Spinal cord (tissue), 9 donors: ENCODE measurements at regions not wholly inside any gene's neighbourhood (a gene's known extent, or its start where the extent isn't known, plus 50 kb on each side); places are given as distances from the start of the nearest gene placed in this dataset.
"Not testable (repeated sequence)": the region's sequence is repeated elsewhere in the genome, so short reads cannot be mapped to it uniquely, and the experiment has no call there.

Experiments
- DNase-seq, 6 donors: peaks; one replicate each; pipeline versions ENCODE4 v3.0.0 to v3.0.0-alpha.2; 2013 to 2015; ENCODE audit warnings: low spot score in 6 of 6, low read depth in 4 of 6
- H3K27ac ChIP-seq: one replicate; pipeline ENCODE4 v1.5.1; 2013; ENCODE audit warnings: low read depth, low read length, control low read depth
- H3K27me3 ChIP-seq: one replicate; pipeline ENCODE4 v1.6.1; 2013; ENCODE audit warnings: low read length; ENCODE audit not compliant: control insufficient read depth, insufficient read depth
- H3K36me3 ChIP-seq: one replicate; pipeline ENCODE4 v1.6.1; 2013; ENCODE audit warnings: low read length; ENCODE audit not compliant: control insufficient read depth, insufficient read depth
- H3K4me1 ChIP-seq: one replicate; pipeline ENCODE4 v1.6.1; 2013; ENCODE audit warnings: low read length; ENCODE audit not compliant: control insufficient read depth, insufficient read depth
- H3K4me3 ChIP-seq: one replicate; pipeline ENCODE4 v1.5.1; 2013; ENCODE audit warnings: low read depth, low read length, control low read depth
- H3K9me3 ChIP-seq: one replicate; pipeline ENCODE4 v1.6.1; 2013; ENCODE audit warnings: low read length; ENCODE audit not compliant: control insufficient read depth, insufficient read depth
- WGBS: methylation state at CpG from one replicate; pipeline ENCODE4 v1.1.5; 2013; ENCODE audit warnings: missing lambda C conversion rate; ENCODE audit not compliant: insufficient coverage; 5-methylcytosine and 5-hydroxymethylcytosine counted together
- donor health status: healthy.

- DNase-seq = peak; percentile 26 to 87 (median 46)
- Histone ChIP-seq H3K4me1 (no peaks in the 10 kb centered on the region), H3K27me3 (no peaks in the 10 kb centered on the region), H3K9me3 (no peaks in the 10 kb centered on the region), H3K36me3 (no peaks in the 10 kb centered on the region), H3K27ac (no peak overlapping the region), H3K4me3 (no peak overlapping the region)
These were observed 134.8 kb upstream of the KIF5B start for GRCh38 chr10:32190890-32191491.

GRCh38 chr10:32189400-32190084, 133.3 kb upstream of the KIF5B start:
- peak in 2 of 6 donors; percentile 17 to 24 for DNase-seq
- no peaks in the 10 kb centered on the region for H3K9me3 ChIP-seq
- H3K36me3 ChIP-seq = no peaks in the 10 kb centered on the region
- H3K27me3 ChIP-seq = no peaks in the 10 kb centered on the region
- 100% methylated on average over 1 of the region's 5 CpGs for WGBS
- H3K27ac ChIP-seq = no peak overlapping the region
- H3K4me1 ChIP-seq = no peaks in the 10 kb centered on the region
- H3K4me3 ChIP-seq = no peak overlapping the region

- H3K9me3 ChIP-seq, H3K36me3 ChIP-seq, H3K4me3 ChIP-seq, DNase-seq, H3K27ac ChIP-seq, H3K4me1 ChIP-seq, H3K27me3 ChIP-seq: not testable (repeated sequence)
- WGBS = over 99% methylated on average over 15 of the region's 15 CpGs
These were observed 132.4 kb upstream of the KIF5B start for GRCh38 chr10:32188601-32189000.

GRCh38 chr10:32187686-32188085, 131.5 kb upstream of the KIF5B start:
- DNase-seq = no peak
- Histone ChIP-seq H3K27me3 (no peaks in the 10 kb centered on the region), H3K4me1 (no peaks in the 10 kb centered on the region), H3K4me3 (no peak overlapping the region), H3K27ac (no peak overlapping the region), H3K36me3 (no peaks in the 10 kb centered on the region), H3K9me3 (no peaks in the 10 kb centered on the region)
- WGBS = 100% methylated on average over 2 of the region's 6 CpGs

- H3K27me3 ChIP-seq, H3K4me1 ChIP-seq, H3K27ac ChIP-seq, H3K9me3 ChIP-seq, H3K36me3 ChIP-seq, DNase-seq, H3K4me3 ChIP-seq: not testable (repeated sequence)
- WGBS = no CpG with 5 or more reads among the region's 5 CpGs
These were observed 127.4 kb upstream of the KIF5B start for GRCh38 chr10:32183652-32184051.

GRCh38 chr10:32182476-32182875, 126.3 kb upstream of the KIF5B start:
- H3K9me3 ChIP-seq = no peaks in the 10 kb centered on the region
- H3K4me3 ChIP-seq = no peak overlapping the region
- WGBS = 84% methylated on average over 10 of the region's 11 CpGs
- no peaks in the 10 kb centered on the region for H3K36me3 ChIP-seq
- H3K4me1 ChIP-seq = no peaks in the 10 kb centered on the region
- no peak for DNase-seq
- H3K27ac ChIP-seq = no peak overlapping the region
- H3K27me3 ChIP-seq = no peaks in the 10 kb centered on the region

GRCh38 chr10:32180390-32181280, 124.4 kb upstream of the KIF5B start:
- no peaks in the 10 kb centered on the region for H3K9me3 ChIP-seq
- H3K27me3 ChIP-seq = no peaks in the 10 kb centered on the region
- no peaks in the 10 kb centered on the region for H3K36me3 ChIP-seq
- no peak overlapping the region for H3K27ac ChIP-seq
- WGBS = 94% methylated on average over 8 of the region's 18 CpGs
- H3K4me1 ChIP-seq = no peaks in the 10 kb centered on the region
- H3K4me3 ChIP-seq = no peak overlapping the region
- DNase-seq = no peak

DNA sequence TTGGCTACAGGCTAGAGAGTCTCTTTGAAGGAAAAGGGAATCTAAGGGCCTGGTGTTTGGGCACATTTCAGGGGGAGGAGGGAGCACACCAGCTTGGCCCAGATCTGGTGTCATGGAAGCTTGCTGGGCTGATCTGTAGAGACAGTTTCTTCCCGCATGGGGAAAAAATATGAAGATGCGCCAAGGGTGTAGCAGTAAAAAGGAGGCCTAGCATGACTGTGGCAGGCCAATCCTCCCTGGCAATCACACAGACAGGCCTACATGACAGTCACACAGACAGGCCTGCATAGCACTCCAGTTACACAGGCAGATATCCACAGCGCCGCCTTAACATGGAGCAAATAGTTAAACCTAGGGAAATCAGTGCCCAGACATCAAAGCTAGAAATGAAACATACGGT, 123.6 kb upstream of the KIF5B start:
- 90% methylated on average over 5 of the region's 5 CpGs for WGBS

DNA sequence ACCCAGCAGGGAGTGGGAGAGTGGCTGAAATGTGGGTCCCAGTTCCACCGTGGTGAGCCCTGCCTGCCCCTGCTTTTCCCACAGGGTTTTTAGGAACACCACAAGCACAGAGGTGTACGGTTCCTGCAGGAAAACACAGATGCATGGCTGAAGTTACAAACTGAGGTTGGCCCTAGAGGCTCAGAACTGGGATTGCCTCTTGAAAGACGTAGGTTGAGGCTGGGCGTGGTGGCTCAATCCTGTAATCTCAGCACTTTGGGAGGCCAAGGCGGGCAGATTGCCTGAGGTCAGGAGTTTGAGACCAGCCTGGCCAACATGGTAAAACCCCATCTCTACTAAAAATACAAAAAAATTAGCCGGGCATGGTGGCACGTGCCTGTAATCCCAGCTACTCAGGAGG, 121.4 kb upstream of the KIF5B start:
- H3K27me3 ChIP-seq, H3K4me3 ChIP-seq, H3K4me1 ChIP-seq, H3K36me3 ChIP-seq, DNase-seq, H3K27ac ChIP-seq, H3K9me3 ChIP-seq: not testable (repeated sequence)
- WGBS = 93% methylated on average over 7 of the region's 7 CpGs

More for the DNA sequence above, 123.6 kb upstream of the KIF5B start:
- Histone ChIP-seq H3K27me3 (no peaks in the 10 kb centered on the region), H3K4me3 (no peak overlapping the region), H3K36me3 (no peaks in the 10 kb centered on the region), H3K9me3 (no peaks in the 10 kb centered on the region), H3K27ac (no peak overlapping the region), H3K4me1 (no peaks in the 10 kb centered on the region)
- DNase-seq = no peak
